OCI-LY7 (cell line): ENCODE measurements at regions not wholly inside any gene's neighbourhood (a gene's known extent, or its start where the extent isn't known, plus 50 kb on each side); places are given as distances from the start of the nearest gene placed in this dataset.

Experiments
- CTCF ChIP-seq: fragments of 200-600 bp; sonication (generic); conservative IDR thresholded peaks from 2 replicates; pipeline ENCODE4 v1.5.1; 2014; ENCODE audit warnings: mild to moderate bottlenecking, antibody characterized with exemption, low read length, moderate library complexity, mixed read lengths
- EZH2phosphoT487 ChIP-seq: fragments of 200-600 bp; sonication (generic); IDR thresholded peaks from 2 replicates; pipeline ENCODE4 v1.6.1; 2018; ENCODE audit warnings: low read depth, borderline replicate concordance, mild to moderate bottlenecking, mixed run types, antibody characterized with exemption, low read length, moderate library complexity, mixed read lengths

- no peak for TF ChIP-seq CTCF
- TF ChIP-seq EZH2phosphoT487: no peak
These were observed 703.7 kb downstream of the UQCRFS1 start for GRCh38 chr19:28509079-28509895.
